GM12878 (cell line): ENCODE measurements at regions not wholly inside any gene's neighbourhood (a gene's known extent, or its start where the extent isn't known, plus 50 kb on each side); places are given as distances from the start of the nearest gene placed in this dataset.
A peak's percentile ranks its signal among the peaks of the same experiment; 100 is the strongest.

Experiments
- JUND ChIP-seq: IDR thresholded peaks from 2 replicates; pipeline ENCODE4 v1.6.1; 2012; ENCODE audit warnings: low read depth, mild to moderate bottlenecking, low read length, improper control_type of control experiment, moderate library complexity
- MTA3 ChIP-seq: IDR thresholded peaks from 2 replicates; pipeline ENCODE4 v1.6.1; 2012; ENCODE audit warnings: low read length, inconsistent platforms, borderline replicate concordance
- RBBP5 ChIP-seq: fragments of 200-600 bp; sonication (generic); conservative IDR thresholded peaks from 2 replicates; pipeline ENCODE4 v1.6.1; 2016
- RCOR1 ChIP-seq: conservative IDR thresholded peaks from 2 replicates; pipeline ENCODE4 v1.6.1; 2012; ENCODE audit warnings: low read depth, low read length, improper control_type of control experiment
- SMAD1 ChIP-seq: fragments of 450-650 bp; IDR thresholded peaks from 2 replicates; pipeline ENCODE4 v1.6.1; 2018; ENCODE audit warnings: mild to moderate bottlenecking, low read depth; ENCODE audit not compliant: partially characterized antibody
- ZNF217 ChIP-seq: fragments of 450-650 bp; IDR thresholded peaks from 2 replicates; pipeline ENCODE4 v1.6.1; 2017; ENCODE audit warnings: antibody characterized with exemption, mild to moderate bottlenecking
- ZNF24 ChIP-seq: fragments of 450-650 bp; IDR thresholded peaks from 2 replicates; pipeline ENCODE4 v1.6.1; 2017; ENCODE audit warnings: antibody characterized with exemption, mild to moderate bottlenecking
- TF ChIP-seq, protein P1 (sequence below): fragments of 450-650 bp; IDR thresholded peaks from 2 replicates; pipeline ENCODE4 v1.6.1; 2017; ENCODE audit warnings: mild to moderate bottlenecking, moderate library complexity
- TF ChIP-seq, protein P2 (sequence below): fragments of 150-350 bp; IDR thresholded peaks from 2 replicates; pipeline ENCODE4 v1.6.1; 2014; ENCODE audit warnings: mild to moderate bottlenecking, low read depth, low read length

DNA sequence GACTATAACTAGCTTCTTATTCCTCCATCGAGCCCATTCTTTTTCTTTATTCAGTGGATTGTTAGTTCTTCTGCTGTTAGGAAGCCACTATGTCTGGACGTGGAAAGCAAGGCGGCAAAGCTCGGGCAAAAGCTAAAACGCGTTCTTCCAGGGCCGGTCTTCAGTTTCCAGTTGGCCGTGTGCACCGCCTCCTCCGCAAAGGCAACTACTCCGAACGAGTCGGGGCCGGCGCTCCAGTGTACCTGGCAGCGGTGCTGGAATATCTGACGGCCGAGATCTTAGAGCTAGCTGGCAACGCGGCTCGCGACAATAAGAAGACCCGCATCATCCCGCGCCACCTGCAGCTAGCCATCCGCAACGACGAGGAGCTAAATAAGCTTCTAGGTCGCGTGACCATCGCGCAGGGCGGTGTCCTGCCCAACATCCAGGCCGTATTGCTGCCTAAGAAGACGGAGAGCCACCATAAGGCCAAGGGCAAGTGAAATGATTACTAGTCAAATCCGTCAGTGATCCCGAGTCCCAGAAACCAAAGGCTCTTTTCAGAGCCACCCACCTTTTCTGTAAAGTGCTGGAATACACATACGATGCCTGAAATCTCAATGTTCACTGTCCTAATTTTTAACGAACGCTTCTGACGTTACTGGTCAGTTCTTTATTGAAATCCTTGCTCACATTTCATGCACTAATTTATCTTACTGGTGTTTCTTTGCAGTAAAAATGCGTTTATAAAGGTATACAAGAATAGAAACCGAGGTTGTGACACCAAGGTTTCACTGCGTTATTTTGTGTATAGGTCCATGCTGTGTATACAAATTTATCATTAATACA lies 129.9 kb downstream of the HFE start (continued):
- TF ChIP-seq, protein P1, sequence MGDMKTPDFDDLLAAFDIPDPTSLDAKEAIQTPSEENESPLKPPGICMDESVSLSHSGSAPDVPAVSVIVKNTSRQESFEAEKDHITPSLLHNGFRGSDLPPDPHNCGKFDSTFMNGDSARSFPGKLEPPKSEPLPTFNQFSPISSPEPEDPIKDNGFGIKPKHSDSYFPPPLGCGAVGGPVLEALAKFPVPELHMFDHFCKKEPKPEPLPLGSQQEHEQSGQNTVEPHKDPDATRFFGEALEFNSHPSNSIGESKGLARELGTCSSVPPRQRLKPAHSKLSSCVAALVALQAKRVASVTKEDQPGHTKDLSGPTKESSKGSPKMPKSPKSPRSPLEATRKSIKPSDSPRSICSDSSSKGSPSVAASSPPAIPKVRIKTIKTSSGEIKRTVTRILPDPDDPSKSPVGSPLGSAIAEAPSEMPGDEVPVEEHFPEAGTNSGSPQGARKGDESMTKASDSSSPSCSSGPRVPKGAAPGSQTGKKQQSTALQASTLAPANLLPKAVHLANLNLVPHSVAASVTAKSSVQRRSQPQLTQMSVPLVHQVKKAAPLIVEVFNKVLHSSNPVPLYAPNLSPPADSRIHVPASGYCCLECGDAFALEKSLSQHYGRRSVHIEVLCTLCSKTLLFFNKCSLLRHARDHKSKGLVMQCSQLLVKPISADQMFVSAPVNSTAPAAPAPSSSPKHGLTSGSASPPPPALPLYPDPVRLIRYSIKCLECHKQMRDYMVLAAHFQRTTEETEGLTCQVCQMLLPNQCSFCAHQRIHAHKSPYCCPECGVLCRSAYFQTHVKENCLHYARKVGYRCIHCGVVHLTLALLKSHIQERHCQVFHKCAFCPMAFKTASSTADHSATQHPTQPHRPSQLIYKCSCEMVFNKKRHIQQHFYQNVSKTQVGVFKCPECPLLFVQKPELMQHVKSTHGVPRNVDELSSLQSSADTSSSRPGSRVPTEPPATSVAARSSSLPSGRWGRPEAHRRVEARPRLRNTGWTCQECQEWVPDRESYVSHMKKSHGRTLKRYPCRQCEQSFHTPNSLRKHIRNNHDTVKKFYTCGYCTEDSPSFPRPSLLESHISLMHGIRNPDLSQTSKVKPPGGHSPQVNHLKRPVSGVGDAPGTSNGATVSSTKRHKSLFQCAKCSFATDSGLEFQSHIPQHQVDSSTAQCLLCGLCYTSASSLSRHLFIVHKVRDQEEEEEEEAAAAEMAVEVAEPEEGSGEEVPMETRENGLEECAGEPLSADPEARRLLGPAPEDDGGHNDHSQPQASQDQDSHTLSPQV, result no peak
- TF ChIP-seq RCOR1, result peak; percentile 84; the same call in 1 of the 2 replicates
- no peak for TF ChIP-seq ZNF24
- no peak for TF ChIP-seq JUND
- no peak for TF ChIP-seq RBBP5
- peak; percentile 66; the same call in 1 of the 2 replicates for TF ChIP-seq MTA3
- TF ChIP-seq SMAD1, result peak; percentile 95
- TF ChIP-seq, protein P2, sequence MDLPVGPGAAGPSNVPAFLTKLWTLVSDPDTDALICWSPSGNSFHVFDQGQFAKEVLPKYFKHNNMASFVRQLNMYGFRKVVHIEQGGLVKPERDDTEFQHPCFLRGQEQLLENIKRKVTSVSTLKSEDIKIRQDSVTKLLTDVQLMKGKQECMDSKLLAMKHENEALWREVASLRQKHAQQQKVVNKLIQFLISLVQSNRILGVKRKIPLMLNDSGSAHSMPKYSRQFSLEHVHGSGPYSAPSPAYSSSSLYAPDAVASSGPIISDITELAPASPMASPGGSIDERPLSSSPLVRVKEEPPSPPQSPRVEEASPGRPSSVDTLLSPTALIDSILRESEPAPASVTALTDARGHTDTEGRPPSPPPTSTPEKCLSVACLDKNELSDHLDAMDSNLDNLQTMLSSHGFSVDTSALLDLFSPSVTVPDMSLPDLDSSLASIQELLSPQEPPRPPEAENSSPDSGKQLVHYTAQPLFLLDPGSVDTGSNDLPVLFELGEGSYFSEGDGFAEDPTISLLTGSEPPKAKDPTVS, result no peak
- TF ChIP-seq ZNF217, result no peak
